Endothelial cell of umbilical vein (primary cell): ENCODE measurements at regions not wholly inside any gene's neighbourhood (a gene's known extent, or its start where the extent isn't known, plus 50 kb on each side); places are given as distances from the start of the nearest gene placed in this dataset.
"Not testable (repeated sequence)": the region's sequence is repeated elsewhere in the genome, so short reads cannot be mapped to it uniquely, and the experiment has no call there.

ENCODE experiments used
- BruUV-seq: library from RNA; stranded (reverse); fragments of 400-500 nt; replicated peaks from 2 replicates; lab custom pipeline; 2021; lab: Mats Ljungman, UMichigan
- CTCF ChIA-PET: fragments of 300-600, 350-600 bp; sonication (Branson Sonifier 250); formaldehyde crosslinking; loops from one replicate; lab custom pipeline; 2021; ENCODE audit warnings: antibody characterized with exemption, inconsistent platforms; lab: Charles Lee
- POLR2A ChIA-PET: fragments of 300-600, 350-600 bp; sonication (Branson Sonifier 250); formaldehyde crosslinking; loops from one replicate; lab custom pipeline; 2021; ENCODE audit warnings: antibody characterized with exemption, inconsistent platforms; lab: Charles Lee
- DNase-seq: peaks from one replicate; pipeline ENCODE4 v3.0.0-alpha.2; 2011; ENCODE audit warnings: low read depth, low spot score
- FAIRE-seq: peaks from 2 replicates; lab custom pipeline; 2011; peaks lifted over from hg19 to GRCh38; lab: Jason Lieb, UNC
- H2AFZ ChIP-seq: 2 replicates; pipeline ENCODE4 v1.6.0; 2012; ENCODE audit warnings: low read depth, low read length, control low read depth, inconsistent platforms
- H3K27ac ChIP-seq: 2 replicates; pipeline ENCODE4 v1.5.1; 2011; ENCODE audit warnings: low read depth, mild to moderate bottlenecking, control low read depth, low read length, moderate library complexity; ENCODE audit not compliant: insufficient read depth
- H3K27me3 ChIP-seq, 2 experiments: 2 replicates each; pipeline versions ENCODE4 v1.6.0 to v1.6.1; 2011; ENCODE audit warnings: low read length in 2 of 2, mixed read lengths in 1 of 2; ENCODE audit not compliant: control insufficient read depth in 2 of 2, insufficient read depth in 2 of 2
- H3K36me3 ChIP-seq, 2 experiments: 2 replicates in 1 of 2; 3 replicates in 1 of 2; pipeline ENCODE4 v1.5.1; 2011; ENCODE audit warnings: low read length in 2 of 2, mild to moderate bottlenecking in 1 of 2, moderate library complexity in 1 of 2; ENCODE audit not compliant: control insufficient read depth in 2 of 2, insufficient read depth in 2 of 2; ENCODE audit errors: extremely low read depth in 1 of 2
- H3K4me1 ChIP-seq: 3 replicates; pipeline ENCODE4 v1.5.1; 2011; ENCODE audit warnings: mild to moderate bottlenecking, low read length; ENCODE audit not compliant: control insufficient read depth, insufficient read depth; ENCODE audit errors: extremely low read depth
- H3K4me2 ChIP-seq: 2 replicates; pipeline ENCODE4 v1.6.1; 2011; ENCODE audit warnings: low read length, control low read depth, mixed read lengths; ENCODE audit not compliant: insufficient read depth
- H3K4me3 ChIP-seq, 3 experiments: fragments of 200-600 bp in 1 of 3; sonication (generic), shearing (Covaris generic) in 1 of 3; replicated peaks in 1 of 3; 2 replicates each; pipeline ENCODE4 v1.5.1; 2011 to 2016; ENCODE audit warnings: control low read depth in 3 of 3, low read length in 3 of 3, mild to moderate bottlenecking in 2 of 3, inconsistent platforms in 1 of 3, low read depth in 1 of 3, moderate library complexity in 1 of 3; ENCODE audit not compliant: insufficient read depth in 1 of 3
- H3K79me2 ChIP-seq: 2 replicates; pipeline ENCODE4 v1.6.0; 2012; ENCODE audit warnings: low read length, inconsistent platforms; ENCODE audit not compliant: control insufficient read depth, insufficient read depth
- H3K9ac ChIP-seq: replicated peaks from 2 replicates; pipeline ENCODE3; 2011; ENCODE audit warnings: low read length, control low read depth; ENCODE audit not compliant: insufficient read depth; ENCODE audit errors: extremely low read depth
- H3K9me1 ChIP-seq: replicated peaks from 3 replicates; pipeline ENCODE4 v1.6.0; 2011; ENCODE audit warnings: mild to moderate bottlenecking, low read length; ENCODE audit not compliant: control insufficient read depth, insufficient read depth; ENCODE audit errors: extremely low read depth
- H3K9me3 ChIP-seq: replicated peaks from 2 replicates; pipeline ENCODE4 v1.5.1; 2012; ENCODE audit warnings: low read length, inconsistent platforms; ENCODE audit not compliant: control insufficient read depth, insufficient read depth
- H4K20me1 ChIP-seq: replicated peaks from 2 replicates; pipeline ENCODE3; 2011; ENCODE audit warnings: mild to moderate bottlenecking, low read length; ENCODE audit not compliant: control insufficient read depth, insufficient read depth; ENCODE audit errors: extremely low read depth
- CTCF ChIP-seq, 2 donors: IDR thresholded peaks; 1 replicate in 1 of 2; 2 replicates in 1 of 2; pipeline ENCODE4 v1.5.1; 2011; ENCODE audit warnings: low read length in 2 of 2, mild to moderate bottlenecking in 2 of 2, moderate library complexity in 2 of 2, control low read depth in 1 of 2, inconsistent platforms in 1 of 2, low read depth in 1 of 2; ENCODE audit not compliant: insufficient read depth in 1 of 2; ENCODE audit errors: extremely low read depth in 1 of 2
- EZH2 ChIP-seq: IDR thresholded peaks from 2 replicates; pipeline ENCODE4 v1.6.1; 2012; ENCODE audit warnings: borderline replicate concordance, low read depth, mild to moderate bottlenecking, moderate library complexity, low read length, inconsistent platforms; ENCODE audit not compliant: severe bottlenecking
- FOS ChIP-seq: IDR thresholded peaks from 2 replicates; pipeline ENCODE4 v1.6.1; 2011; ENCODE audit warnings: mild to moderate bottlenecking, low read length, moderate library complexity, borderline replicate concordance; ENCODE audit not compliant: insufficient read depth
- GATA2 ChIP-seq: IDR thresholded peaks from 2 replicates; pipeline ENCODE4 v1.7.0; 2011; ENCODE audit warnings: low read depth, mild to moderate bottlenecking, moderate library complexity, mixed read lengths, low read length; ENCODE audit not compliant: insufficient read length, insufficient read depth
- JUN ChIP-seq: IDR thresholded peaks from 2 replicates; pipeline ENCODE4 v1.6.1; 2011; ENCODE audit warnings: borderline replicate concordance, low read depth; ENCODE audit not compliant: insufficient read length, insufficient read depth
- MYC ChIP-seq: IDR thresholded peaks from one replicate; pipeline ENCODE4 v1.6.1; 2011; ENCODE audit warnings: mild to moderate bottlenecking, low read depth, low read length
- POLR2A ChIP-seq: IDR thresholded peaks from 2 replicates; pipeline ENCODE4 v1.6.1; 2012; ENCODE audit warnings: low read depth, mild to moderate bottlenecking, control low read depth, low read length
- POLR2AphosphoS5 ChIP-seq: IDR thresholded peaks from 2 replicates; pipeline ENCODE4 v1.6.1; 2012; ENCODE audit warnings: low read depth, mild to moderate bottlenecking, control low read depth, low read length, moderate library complexity; ENCODE audit not compliant: insufficient read depth
- dilution Hi-C: fragments of 300-500 bp; cut with MboI; formaldehyde crosslinking; loops from one replicate; pipeline ENCODE4 v1.15.0; 2019; ENCODE audit warnings: low sequenced_read_pairs; ENCODE audit not compliant: extremely low pct_ligation_motif_present
- intact Hi-C: fragments of 100-400 bp; cut with micrococcal nuclease; formaldehyde crosslinking; loops from one replicate; pipeline ENCODE4 v1.10.0; 2022
- TF ChIP-seq, protein P1 (sequence below): IDR thresholded peaks from 2 replicates; pipeline ENCODE4 v1.6.1; 2011; ENCODE audit not compliant: insufficient read depth, insufficient read length

- not testable (repeated sequence) for H4K20me1 ChIP-seq, BruUV-seq, H3K9me3 ChIP-seq, H3K9me1 ChIP-seq, H3K36me3 ChIP-seq, H3K27me3 ChIP-seq, H3K79me2 ChIP-seq, H2AFZ ChIP-seq
- peaks cover 39% of the 10 kb centered on the region for H3K4me1 ChIP-seq
- CTCF ChIA-PET, result interaction anchor here (0.9 to 4.6 kb wide), 8 partner anchors 8 to 150 kb away, joined by 3 to 50 read pairs (median 8); partner anchors contain the start of gene DAB2
- H3K4me3 ChIP-seq, result peak overlapping the region in 1 of 3 experiments; percentile 4
- FAIRE-seq, result peak; percentile 80
- dilution Hi-C loops, result loop anchor here (25.0 kb wide), 1 partner anchor 113 kb away; the partner anchor contains the start of gene DAB2
- peak overlapping the region; percentile 99 for H3K27ac ChIP-seq
- intact Hi-C loops, result loop anchor here (1.0 to 2.0 kb wide), 2 partner anchors 25 to 165 kb away; no protein-coding TSS in a partner anchor
- peak overlapping the region; percentile 96 for H3K9ac ChIP-seq
- TF ChIP-seq MYC (peak; percentile 50), GATA2 (peak; percentile 61), JUN (peak; percentile 97), FOS (peak; percentile 87), POLR2AphosphoS5 (peak; percentile 54)
- H3K4me2 ChIP-seq, result peak overlapping the region; percentile 81
- POLR2A ChIA-PET, result interaction anchor here (0.6 to 3.3 kb wide), 6 partner anchors 9 to 101 kb away, joined by 3 to 34 read pairs (median 4); partner anchors contain the start of gene DAB2
- DNase-seq, result peak; percentile 97
These were observed 101.0 kb upstream of the DAB2 start for GRCh38 chr5:39525781-39526180.

DNA sequence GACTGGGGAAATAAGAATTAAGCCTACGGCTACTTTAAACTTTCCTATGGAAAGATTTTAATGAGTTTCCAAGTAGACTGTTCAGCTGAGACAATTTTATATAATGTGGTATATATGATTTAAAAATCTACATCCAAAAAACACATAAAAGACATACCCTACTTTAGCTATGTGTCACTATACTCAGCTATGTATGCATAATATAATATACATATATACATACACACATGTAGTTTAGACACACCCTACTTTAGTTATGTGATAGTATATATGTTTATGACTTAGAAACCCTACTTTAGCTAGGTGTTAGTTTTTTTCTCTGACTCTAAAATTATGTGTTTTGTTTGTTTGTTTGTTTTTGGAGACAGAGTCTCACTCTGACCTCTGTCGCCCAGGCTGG is 100.5 kb upstream of the DAB2 start:
- intact Hi-C loops (no loop called here), dilution Hi-C loops (loop anchor here (25.0 kb wide), 1 partner anchor 113 kb away; the partner anchor contains the start of gene DAB2)
- POLR2A ChIA-PET, result interaction anchor here (0.6 to 3.3 kb wide), 6 partner anchors 9 to 101 kb away, joined by 3 to 34 read pairs (median 4); partner anchors contain the start of gene DAB2
- Histone ChIP-seq H3K9me3 (no peaks in the 10 kb centered on the region), H3K4me2 (no peak overlapping the region), H3K79me2 (no peaks in the 10 kb centered on the region), H3K4me1 (peaks cover 44% of the 10 kb centered on the region), H3K9ac (peak overlapping the region; percentile 34), H4K20me1 (no peaks in the 10 kb centered on the region), H3K9me1 (no peaks in the 10 kb centered on the region), H2AFZ (no peak overlapping the region), H3K27ac (peak overlapping the region; percentile 99), H3K27me3 (no peaks in the 10 kb centered on the region), H3K4me3 (no peak overlapping the region), H3K36me3 (no peaks in the 10 kb centered on the region)
- no peak for TF ChIP-seq GATA2
- no peak for TF ChIP-seq FOS
- TF ChIP-seq CTCF (IDR thresholded peaks at IDR 0.05; ENCODE audit: extremely low read depth in 1 of 2, insufficient read depth in 1 of 2, low read depth in 1 of 2, low read length in 2 of 2), result no peak
- no peak for TF ChIP-seq JUN
- TF ChIP-seq, protein P1, sequence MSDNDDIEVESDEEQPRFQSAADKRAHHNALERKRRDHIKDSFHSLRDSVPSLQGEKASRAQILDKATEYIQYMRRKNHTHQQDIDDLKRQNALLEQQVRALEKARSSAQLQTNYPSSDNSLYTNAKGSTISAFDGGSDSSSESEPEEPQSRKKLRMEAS, result no peak
- no peak for TF ChIP-seq MYC
- TF ChIP-seq EZH2, result no peak
- no peak for TF ChIP-seq POLR2AphosphoS5
- no peak for TF ChIP-seq POLR2A
- no TSS peak for BruUV-seq
- peak; percentile 17 for DNase-seq
- CTCF ChIA-PET, result interaction anchor here (2.2 to 4.6 kb wide), 5 partner anchors 17 to 149 kb away, joined by 8 to 50 read pairs (median 28); partner anchors contain the start of gene DAB2
- no peak for FAIRE-seq
